ENCODE measurements at regions not wholly inside any gene's neighbourhood (a gene's known extent, or its start where the extent isn't known, plus 50 kb on each side); places are given as distances from the start of the nearest gene placed in this dataset.
A peak's percentile ranks its signal among the peaks of the same experiment; 100 is the strongest.

DNA sequence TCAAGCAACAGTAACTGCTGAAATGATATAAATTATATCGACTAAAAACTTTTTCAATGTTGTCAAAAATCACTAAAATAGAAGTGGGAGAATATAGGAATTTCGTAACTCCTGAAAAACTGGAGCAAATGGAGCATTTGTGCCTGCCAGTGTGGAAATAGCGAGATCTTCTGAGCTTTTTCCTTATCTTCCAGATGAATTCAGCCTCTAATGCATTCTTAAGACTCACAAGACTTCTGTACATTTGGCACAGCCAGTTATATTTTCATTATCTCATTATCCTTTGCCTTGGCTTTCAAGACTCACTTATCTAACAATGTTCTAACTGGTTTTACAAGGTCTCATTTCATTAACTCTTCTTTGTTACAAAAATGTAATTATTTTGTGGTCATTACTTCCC is 252.4 kb downstream of the GXYLT1 start:
- DNase-seq (no peak), ATAC-seq (no peak)
- Mint-ChIP-seq H3K36me3 (peaks cover 0 to 4% (median 0%) of the 10 kb centered on the region in 3 donors), H3K27ac (no peak overlapping the region), H3K4me1 (no peaks in the 10 kb centered on the region), H3K9me3 (peaks cover 0 to 3% (median 0%) of the 10 kb centered on the region in 9 donors), H3K4me3 (no peak overlapping the region), H3K27me3 (peaks cover 0 to 13% (median 5%) of the 10 kb centered on the region in 5 donors)
- POLR2A ChIA-PET = no interaction called here

DNA sequence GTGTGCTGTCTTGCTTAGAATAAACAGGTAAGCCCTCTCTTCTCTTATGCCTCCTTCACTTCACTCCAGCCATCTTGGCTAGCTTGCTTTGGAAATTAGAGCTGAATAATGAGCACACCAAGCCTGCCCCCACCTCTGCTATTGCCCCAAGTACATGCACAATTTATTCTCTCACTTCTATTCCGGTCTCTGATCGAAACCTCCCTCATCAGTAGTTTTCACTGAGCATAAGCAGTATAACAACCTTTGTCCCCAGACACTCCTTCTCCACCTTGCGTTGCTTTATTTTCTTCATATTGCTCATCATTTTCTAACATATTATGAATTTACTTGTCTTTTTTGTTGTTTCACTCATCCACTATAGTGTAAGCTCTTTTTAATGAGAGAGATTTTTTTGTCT is 253.4 kb downstream of the GXYLT1 start:
- H3K4me1 Mint-ChIP-seq = no peaks in the 10 kb centered on the region
- peaks cover 0 to 3% (median 0%) of the 10 kb centered on the region in 9 donors for H3K9me3 Mint-ChIP-seq
- ATAC-seq (no peak), DNase-seq (no peak)
- POLR2A ChIA-PET = no interaction called here
- H3K4me3 Mint-ChIP-seq = no peak overlapping the region
- H3K36me3 Mint-ChIP-seq = peaks cover 0 to 4% (median 0%) of the 10 kb centered on the region in 3 donors
- no peak overlapping the region for H3K27ac Mint-ChIP-seq
- peaks cover 0 to 22% (median 8%) of the 10 kb centered on the region in 5 donors for H3K27me3 Mint-ChIP-seq

DNA sequence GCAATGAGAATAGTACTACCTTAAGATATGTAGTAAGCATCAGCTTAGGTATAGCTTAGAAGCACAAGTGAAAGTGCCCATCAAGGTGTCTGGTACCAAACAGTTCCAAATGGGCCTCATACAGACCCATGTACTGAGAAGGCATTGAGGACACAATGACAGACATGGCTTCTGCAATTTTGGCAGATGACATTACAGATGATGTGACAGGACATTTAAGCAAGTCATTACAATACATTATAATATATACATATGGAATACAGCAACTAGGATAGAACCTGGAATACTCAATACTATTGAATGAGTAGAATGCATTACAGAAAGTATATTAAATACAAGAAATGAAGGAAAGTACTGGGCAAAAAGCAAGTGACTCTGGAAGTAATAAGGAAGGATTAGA is 256.4 kb downstream of the GXYLT1 start:
- H3K27ac Mint-ChIP-seq = no peak overlapping the region
- no peak overlapping the region for H3K4me3 Mint-ChIP-seq
- peaks cover 0 to 23% (median 7%) of the 10 kb centered on the region in 5 donors for H3K27me3 Mint-ChIP-seq
- DNase-seq (no peak), ATAC-seq (no peak)
- POLR2A ChIA-PET = no interaction called here
- no peaks in the 10 kb centered on the region for H3K9me3 Mint-ChIP-seq
- no peaks in the 10 kb centered on the region for H3K36me3 Mint-ChIP-seq
- H3K4me1 Mint-ChIP-seq = no peaks in the 10 kb centered on the region

DNA sequence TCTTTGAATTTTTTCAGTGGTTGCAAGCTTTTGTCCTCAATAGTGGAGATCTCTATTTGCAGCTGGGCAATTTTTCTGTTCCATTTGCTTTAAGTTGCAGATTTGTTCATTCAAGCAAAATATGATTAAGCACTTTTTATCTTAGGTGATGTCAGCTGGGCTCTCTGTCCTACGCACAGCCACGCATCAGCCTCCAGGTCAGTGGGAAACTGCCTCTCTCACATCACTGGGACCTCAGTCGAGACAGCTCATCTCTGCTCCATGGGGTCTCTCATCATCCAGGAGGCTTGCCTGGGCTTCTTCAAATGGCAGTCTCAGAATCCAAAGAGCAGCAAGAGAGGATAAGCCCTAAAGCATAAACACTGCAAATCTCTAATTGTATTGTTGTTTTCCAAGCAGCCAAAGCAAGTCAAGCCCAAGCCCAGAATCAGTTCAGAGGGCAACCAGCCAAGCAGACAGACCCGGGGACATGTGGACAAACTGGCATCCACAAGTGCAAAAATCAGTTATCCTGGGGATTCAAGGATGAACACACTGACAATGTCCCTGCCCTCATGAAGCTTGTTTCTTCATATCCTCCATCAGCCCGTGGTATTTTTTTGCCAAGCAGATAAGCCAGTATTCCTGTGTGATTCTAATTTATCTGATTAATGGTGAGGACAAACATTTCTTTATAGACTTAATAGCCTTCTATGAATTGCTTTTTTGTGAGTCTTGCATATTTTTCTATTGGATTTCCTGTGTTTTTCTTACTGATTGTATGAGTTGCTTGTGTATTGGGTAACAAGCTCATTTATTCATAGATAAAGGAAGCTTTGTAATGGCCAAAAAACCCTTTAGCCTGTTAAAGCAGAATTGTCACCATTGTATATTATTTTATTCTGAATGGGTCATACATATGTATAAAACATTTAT is 262.5 kb downstream of the GXYLT1 start:
- Mint-ChIP-seq H3K27ac (no peak overlapping the region), H3K9me3 (peaks cover 0 to 4% (median 0%) of the 10 kb centered on the region in 9 donors), H3K36me3 (no peaks in the 10 kb centered on the region), H3K4me1 (no peaks in the 10 kb centered on the region), H3K27me3 (peaks cover 0 to 17% (median 6%) of the 10 kb centered on the region in 5 donors), H3K4me3 (no peak overlapping the region)
- POLR2A ChIA-PET = no interaction called here
- DNase-seq (no peak), ATAC-seq (no peak)

DNA sequence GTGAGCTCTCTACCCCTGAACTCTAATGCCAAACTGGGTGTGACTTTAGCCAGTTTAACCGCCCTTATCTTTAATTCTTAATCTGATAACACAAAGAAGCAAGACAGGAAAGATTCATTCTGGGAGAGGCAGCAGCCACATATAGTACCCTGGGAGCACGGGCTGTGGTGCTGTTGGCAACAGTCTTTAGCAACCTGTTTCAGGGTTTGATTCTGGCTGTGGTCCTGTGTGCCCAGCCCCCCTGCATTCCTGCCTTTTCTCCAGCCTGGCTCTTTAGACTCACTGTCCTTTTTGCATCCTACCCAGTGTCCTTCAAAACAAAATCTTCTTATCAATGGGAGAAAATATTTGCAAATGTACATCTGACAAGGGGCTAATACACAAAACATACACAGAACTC is 275.2 kb downstream of the GXYLT1 start:
- Mint-ChIP-seq H3K27ac (peak overlapping the region in 1 of 10 donors; percentile 7), H3K36me3 (no peaks in the 10 kb centered on the region), H3K4me1 (no peaks in the 10 kb centered on the region), H3K27me3 (peaks cover 4 to 22% (median 8%) of the 10 kb centered on the region in 5 donors), H3K9me3 (peaks cover 4 to 24% (median 9%) of the 10 kb centered on the region in 9 donors), H3K4me3 (no peak overlapping the region)
- POLR2A ChIA-PET = no interaction called here
- no peak for ATAC-seq
- DNase-seq = no peak

DNA sequence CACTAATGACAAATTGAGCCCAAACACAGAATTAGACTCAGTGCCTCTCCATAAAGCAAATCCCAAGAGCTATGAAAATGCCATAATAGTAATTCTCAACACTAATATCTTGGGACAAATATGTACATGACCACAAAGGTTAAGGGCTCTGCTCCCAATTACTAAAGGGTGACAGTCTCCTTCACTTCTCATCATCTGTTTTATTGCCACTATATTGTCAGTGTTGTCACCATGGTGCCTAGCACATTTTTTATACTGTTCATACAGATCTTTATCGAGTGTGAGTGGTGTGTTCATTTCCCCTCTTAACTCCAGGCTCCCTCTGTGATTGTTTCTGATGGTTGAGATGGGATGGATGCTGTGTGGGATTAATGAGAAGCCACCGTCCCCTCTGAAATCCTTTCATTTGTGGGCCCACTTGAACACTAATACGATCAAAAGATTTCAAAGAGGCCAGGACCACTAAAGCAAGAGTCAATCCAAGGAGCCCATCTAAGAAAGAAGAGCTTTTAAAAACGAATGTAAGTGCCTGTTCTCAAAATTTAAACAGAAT is 277.7 kb downstream of the GXYLT1 start:
- ATAC-seq = no peak
- H3K27ac Mint-ChIP-seq = no peak overlapping the region

DNA sequence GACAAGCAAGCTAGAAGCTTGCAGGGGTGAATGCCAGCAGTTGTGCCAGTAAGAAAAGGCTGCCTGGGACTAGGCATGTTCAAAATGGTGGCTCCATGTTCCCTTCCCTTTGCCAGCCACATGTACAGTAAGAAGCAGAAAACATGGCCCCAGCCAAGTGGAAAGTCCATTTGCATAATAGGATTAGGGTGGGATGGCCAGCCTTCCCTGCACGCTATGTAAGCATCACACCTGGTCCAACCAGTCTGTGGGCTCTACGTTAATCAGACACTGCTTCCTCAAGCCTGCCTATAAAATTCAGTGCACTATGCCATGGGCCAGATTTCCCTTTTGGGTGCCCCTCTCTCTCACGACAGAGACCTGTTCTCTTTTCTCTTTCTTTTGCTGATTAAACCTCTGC is 288.4 kb downstream of the GXYLT1 start:
- ATAC-seq (no peak), DNase-seq (no peak)
- H3K36me3 Mint-ChIP-seq = no peaks in the 10 kb centered on the region
- peaks cover 0 to 25% (median 10%) of the 10 kb centered on the region in 5 donors for H3K27me3 Mint-ChIP-seq
- H3K4me1 Mint-ChIP-seq = no peaks in the 10 kb centered on the region
- H3K9me3 Mint-ChIP-seq = peaks cover 0 to 2% (median 0%) of the 10 kb centered on the region in 9 donors
- H3K27ac Mint-ChIP-seq = no peak overlapping the region
- POLR2A ChIA-PET = no interaction called here
- H3K4me3 Mint-ChIP-seq = no peak overlapping the region

More for the DNA sequence above, 277.7 kb downstream of the GXYLT1 start:
- POLR2A ChIA-PET = no interaction called here
- no peak for DNase-seq
- Mint-ChIP-seq H3K36me3 (no peaks in the 10 kb centered on the region), H3K9me3 (peaks cover 0 to 12% (median 3%) of the 10 kb centered on the region in 9 donors), H3K4me1 (no peaks in the 10 kb centered on the region), H3K27me3 (peaks cover 4 to 14% (median 8%) of the 10 kb centered on the region in 5 donors), H3K4me3 (no peak overlapping the region)

DNA sequence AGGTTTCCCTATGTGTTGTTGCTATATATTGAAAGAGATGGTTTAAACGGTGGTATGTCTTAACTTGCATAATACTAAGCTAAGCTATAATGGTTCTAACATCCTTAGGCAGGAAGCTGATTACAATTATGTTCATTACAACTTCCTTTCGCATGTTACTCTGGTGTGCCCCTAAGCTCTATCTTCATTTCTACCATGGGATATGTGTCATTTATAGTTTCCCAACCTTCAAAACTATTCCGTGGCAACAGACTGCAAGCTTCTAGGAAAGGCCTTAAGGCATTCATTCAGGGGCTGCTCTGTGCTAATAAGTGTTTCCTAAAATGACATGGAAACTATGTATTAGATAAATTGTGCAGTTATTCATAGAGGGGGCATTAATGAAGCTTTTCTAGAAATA is 294.6 kb downstream of the GXYLT1 start:
- no peak overlapping the region for H3K4me3 Mint-ChIP-seq
- no peak for ATAC-seq
- peaks cover 0 to 4% (median 0%) of the 10 kb centered on the region in 3 donors for H3K36me3 Mint-ChIP-seq
- H3K4me1 Mint-ChIP-seq = no peaks in the 10 kb centered on the region
- no peak overlapping the region for H3K27ac Mint-ChIP-seq
- peaks cover 0 to 7% (median 2%) of the 10 kb centered on the region in 9 donors for H3K9me3 Mint-ChIP-seq
- no peak for DNase-seq
- POLR2A ChIA-PET = no interaction called here
- peaks cover 2 to 14% (median 11%) of the 10 kb centered on the region in 5 donors for H3K27me3 Mint-ChIP-seq

DNA sequence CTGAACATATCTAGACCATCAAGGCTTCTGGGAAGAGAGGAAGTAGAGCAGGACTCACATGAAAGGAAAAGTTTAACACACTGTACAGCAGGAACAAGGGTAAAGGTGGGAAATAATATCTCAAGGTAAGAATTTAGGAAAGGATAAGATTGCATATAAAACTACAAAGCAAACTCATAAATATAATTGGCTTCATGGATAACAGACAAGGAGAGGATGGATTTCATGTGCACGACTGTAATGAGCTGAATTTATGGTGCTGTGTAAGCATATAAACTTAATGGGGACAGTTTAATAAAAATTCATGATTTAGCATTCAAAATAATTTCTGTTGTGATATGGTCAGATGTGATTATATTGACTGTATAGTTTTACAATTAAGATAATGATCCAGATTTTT is 298.0 kb downstream of the GXYLT1 start:
- POLR2A ChIA-PET = no interaction called here

DNA sequence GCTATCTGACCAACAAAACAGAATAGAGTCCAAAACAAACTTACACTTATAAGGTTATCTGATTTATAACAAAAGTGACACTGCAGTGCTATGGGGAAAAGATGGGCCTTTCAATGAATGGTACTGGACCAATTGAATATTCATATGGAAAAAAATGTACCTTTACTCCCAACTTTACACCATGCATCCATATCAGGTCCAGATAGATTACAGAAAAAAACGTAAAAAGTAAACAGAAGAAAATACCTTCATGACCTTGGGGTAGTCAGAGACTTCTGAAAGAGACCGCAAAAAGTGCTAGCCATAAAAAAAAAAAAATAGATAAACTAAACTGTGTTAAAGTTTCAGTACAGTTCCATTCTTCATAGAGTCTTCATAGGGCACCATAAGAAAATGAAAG is 308.3 kb downstream of the GXYLT1 start:
- no peaks in the 10 kb centered on the region for H3K9me3 Mint-ChIP-seq
- POLR2A ChIA-PET = no interaction called here

More for the DNA sequence above, 298.0 kb downstream of the GXYLT1 start:
- ATAC-seq = no peak
- peaks cover 2 to 13% (median 11%) of the 10 kb centered on the region in 5 donors for H3K27me3 Mint-ChIP-seq
- peaks cover 0 to 4% (median 0%) of the 10 kb centered on the region in 3 donors for H3K36me3 Mint-ChIP-seq
- no peaks in the 10 kb centered on the region for H3K4me1 Mint-ChIP-seq
- H3K4me3 Mint-ChIP-seq = no peak overlapping the region
- no peak for DNase-seq
- peaks cover 0 to 7% (median 0%) of the 10 kb centered on the region in 9 donors for H3K9me3 Mint-ChIP-seq
- no peak overlapping the region for H3K27ac Mint-ChIP-seq

DNA sequence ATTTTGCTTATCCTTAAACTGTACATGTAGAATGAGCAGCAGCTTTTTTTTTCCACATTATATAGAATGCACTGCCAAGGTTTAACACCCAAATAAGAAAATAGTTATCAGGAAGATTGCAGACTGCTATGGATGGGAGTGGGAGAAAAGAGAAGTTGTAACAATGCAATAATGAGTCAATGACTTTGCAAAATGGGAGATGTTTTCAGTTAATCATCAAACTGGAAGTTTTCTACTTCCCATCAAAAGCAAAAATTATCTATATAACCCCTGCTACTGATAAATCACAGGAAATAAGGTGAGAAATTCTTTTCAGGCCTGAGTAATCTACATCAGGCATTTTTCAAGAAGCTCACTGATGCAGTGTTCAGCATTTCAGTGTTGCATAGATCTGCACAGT is 309.1 kb downstream of the GXYLT1 start:
- peaks cover 0 to 24% (median 7%) of the 10 kb centered on the region in 5 donors for H3K27me3 Mint-ChIP-seq
- H3K4me3 Mint-ChIP-seq = no peak overlapping the region
- H3K36me3 Mint-ChIP-seq = no peaks in the 10 kb centered on the region
- H3K9me3 Mint-ChIP-seq = no peaks in the 10 kb centered on the region
- no peaks in the 10 kb centered on the region for H3K4me1 Mint-ChIP-seq
- no peak overlapping the region for H3K27ac Mint-ChIP-seq
- no peak for ATAC-seq
- POLR2A ChIA-PET = no interaction called here
- DNase-seq = no peak

More for the DNA sequence above, 308.3 kb downstream of the GXYLT1 start:
- no peak overlapping the region for H3K4me3 Mint-ChIP-seq
- DNase-seq = no peak
- H3K27me3 Mint-ChIP-seq = peaks cover 0 to 24% (median 7%) of the 10 kb centered on the region in 5 donors
- H3K4me1 Mint-ChIP-seq = no peaks in the 10 kb centered on the region
- no peaks in the 10 kb centered on the region for H3K36me3 Mint-ChIP-seq
- H3K27ac Mint-ChIP-seq = no peak overlapping the region
- ATAC-seq = no peak

DNA sequence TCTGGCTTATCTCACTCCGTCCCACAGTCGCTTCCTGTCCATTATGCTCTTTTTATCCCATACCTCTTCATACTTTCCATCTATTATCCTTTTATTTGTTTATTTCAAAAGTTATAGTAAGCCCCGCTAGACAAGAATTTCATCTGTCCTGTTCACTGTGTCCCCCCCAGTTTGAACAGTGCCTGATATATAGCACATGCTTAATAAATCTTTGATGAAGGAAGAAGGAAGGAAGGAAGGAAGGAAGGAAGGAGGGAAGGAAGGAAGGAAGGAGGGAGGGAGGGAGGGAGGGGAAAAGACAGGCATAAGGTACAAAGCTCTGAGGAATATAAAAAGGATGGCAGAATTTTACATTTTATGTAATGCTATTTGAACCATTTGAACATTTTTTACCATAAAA is 324.7 kb downstream of the GXYLT1 start:
- Mint-ChIP-seq H3K9me3 (peaks cover 0 to 4% (median 0%) of the 10 kb centered on the region in 9 donors), H3K4me1 (no peaks in the 10 kb centered on the region), H3K27ac (no peak overlapping the region), H3K27me3 (no peaks in the 10 kb centered on the region), H3K4me3 (no peak overlapping the region), H3K36me3 (peaks cover 0 to 3% (median 0%) of the 10 kb centered on the region in 3 donors)
- POLR2A ChIA-PET = no interaction called here
- no peak for ATAC-seq
- DNase-seq = no peak

DNA sequence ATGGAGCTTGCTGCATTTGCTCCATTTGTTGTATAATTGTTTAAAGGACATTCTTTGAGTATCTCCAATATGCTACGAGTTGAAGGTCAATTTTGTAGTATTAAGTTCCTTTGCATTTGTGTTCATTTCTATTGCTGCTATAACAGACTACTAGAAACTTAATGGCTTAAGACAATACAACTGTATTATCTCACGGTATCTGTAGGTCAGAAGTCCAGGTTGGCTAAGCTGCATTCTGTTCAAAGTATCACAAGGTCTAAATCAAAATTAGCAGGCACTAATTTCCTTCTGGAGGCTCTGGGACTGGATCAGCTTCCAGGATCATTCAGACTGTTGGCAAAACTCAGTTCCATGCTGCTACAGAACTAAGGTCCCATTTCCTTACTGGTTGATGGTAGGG is 340.6 kb downstream of the GXYLT1 start:
- no peak overlapping the region for H3K4me3 Mint-ChIP-seq
- H3K27ac Mint-ChIP-seq = no peak overlapping the region
- POLR2A ChIA-PET = no interaction called here
- no peak for ATAC-seq
- H3K9me3 Mint-ChIP-seq = peaks cover 0 to 12% (median 0%) of the 10 kb centered on the region in 9 donors
- no peaks in the 10 kb centered on the region for H3K4me1 Mint-ChIP-seq
- peaks cover 0 to 3% (median 0%) of the 10 kb centered on the region in 5 donors for H3K27me3 Mint-ChIP-seq
- DNase-seq = no peak
- no peaks in the 10 kb centered on the region for H3K36me3 Mint-ChIP-seq
